Epithelial cell of esophagus (primary cell): ENCODE measurements at regions not wholly inside any gene's neighbourhood (a gene's known extent, or its start where the extent isn't known, plus 50 kb on each side); places are given as distances from the start of the nearest gene placed in this dataset.

Experiments
- DNase-seq: peaks from one replicate; pipeline ENCODE4 v3.0.0; 2010; ENCODE audit warnings: low read depth
- H3K4me3 ChIP-seq: 2 replicates; pipeline ENCODE4 v1.5.1; 2011; ENCODE audit warnings: mild to moderate bottlenecking, low read length, control low read depth
- CTCF ChIP-seq: IDR thresholded peaks from 2 replicates; pipeline ENCODE4 v1.5.1; 2011; ENCODE audit warnings: low read depth, mild to moderate bottlenecking, low read length, control low read depth, inconsistent platforms; ENCODE audit not compliant: insufficient read depth; ENCODE audit errors: missing control alignments

DNA sequence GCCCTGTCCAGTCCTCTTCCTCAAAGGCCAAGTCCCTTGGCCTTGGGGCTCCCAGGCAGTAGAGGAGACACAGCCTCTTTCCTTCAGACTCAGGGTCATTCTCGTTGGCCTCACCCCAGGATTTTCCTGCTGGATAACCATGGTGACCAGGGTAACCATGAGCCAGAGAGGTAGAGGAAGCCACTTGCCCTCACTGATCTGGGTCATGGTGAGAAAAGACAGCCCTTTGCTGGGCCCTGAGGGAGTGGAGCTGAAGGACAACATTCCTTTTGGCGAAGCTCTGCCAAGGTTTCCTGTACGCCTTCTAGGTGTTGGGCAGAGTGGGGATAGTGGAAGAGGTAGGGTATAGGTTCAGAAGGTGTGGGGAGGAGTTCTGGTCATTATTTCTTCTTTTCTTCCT lies 53.1 kb upstream of the WNT4 start:
- no peak for TF ChIP-seq CTCF
- DNase-seq, result no peak

GRCh38 chr1:22196641-22197040 lies 53.7 kb upstream of the WNT4 start:
- TF ChIP-seq CTCF, result no peak
- DNase-seq, result no peak
- H3K4me3 ChIP-seq, result no peak overlapping the region

More for the DNA sequence above, 53.1 kb upstream of the WNT4 start:
- H3K4me3 ChIP-seq, result no peak overlapping the region

GRCh38 chr1:22197644-22198043 lies 54.7 kb upstream of the WNT4 start:
- no peak for TF ChIP-seq CTCF
- no peak for DNase-seq
- H3K4me3 ChIP-seq, result no peak overlapping the region

DNA sequence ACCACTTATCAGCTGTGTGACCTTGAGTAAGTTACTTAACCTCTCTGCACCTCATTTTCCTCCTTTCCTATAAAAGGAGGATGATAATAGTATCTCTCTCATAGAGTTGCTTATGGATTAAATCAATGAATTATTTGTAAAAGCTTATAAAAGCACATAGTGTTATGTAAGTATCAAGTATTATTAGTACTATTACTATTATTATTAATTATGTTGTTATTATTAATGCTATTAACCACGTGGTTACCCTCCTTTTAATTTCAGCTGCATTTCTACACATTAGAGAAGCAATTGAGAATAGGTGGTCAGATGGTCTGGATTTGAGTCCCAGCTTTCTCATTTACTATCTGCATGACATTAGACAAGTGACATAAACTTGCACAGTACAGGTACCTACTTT lies 58.1 kb upstream of the WNT4 start:
- DNase-seq, result no peak
- no peak overlapping the region for H3K4me3 ChIP-seq
- no peak for TF ChIP-seq CTCF

DNA sequence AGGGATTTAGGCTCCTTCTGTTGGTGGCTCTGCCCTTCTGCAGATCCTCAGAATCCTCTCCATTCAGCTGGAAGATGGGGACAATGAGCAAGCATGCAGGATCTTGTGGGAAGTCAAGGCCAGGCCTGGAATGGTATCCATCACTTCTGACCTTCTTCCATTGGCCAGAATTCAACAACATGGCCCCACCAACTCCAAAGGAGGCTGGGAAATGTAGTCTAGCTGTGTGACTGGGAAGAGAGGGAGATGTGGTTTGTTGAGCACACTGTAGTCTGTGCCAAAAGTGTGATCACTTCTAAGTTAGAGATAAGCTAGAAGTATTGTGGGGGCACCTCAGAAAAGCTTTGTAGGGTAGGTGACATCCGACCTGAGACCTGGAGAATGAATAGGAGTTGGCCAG lies 60.4 kb upstream of the WNT4 start:
- DNase-seq, result no peak
- TF ChIP-seq CTCF, result no peak
- H3K4me3 ChIP-seq, result no peak overlapping the region

GRCh38 chr1:22204057-22204840 lies 61.4 kb upstream of the WNT4 start:
- no peak for TF ChIP-seq CTCF
- no peak for DNase-seq
- H3K4me3 ChIP-seq, result no peak overlapping the region

DNA sequence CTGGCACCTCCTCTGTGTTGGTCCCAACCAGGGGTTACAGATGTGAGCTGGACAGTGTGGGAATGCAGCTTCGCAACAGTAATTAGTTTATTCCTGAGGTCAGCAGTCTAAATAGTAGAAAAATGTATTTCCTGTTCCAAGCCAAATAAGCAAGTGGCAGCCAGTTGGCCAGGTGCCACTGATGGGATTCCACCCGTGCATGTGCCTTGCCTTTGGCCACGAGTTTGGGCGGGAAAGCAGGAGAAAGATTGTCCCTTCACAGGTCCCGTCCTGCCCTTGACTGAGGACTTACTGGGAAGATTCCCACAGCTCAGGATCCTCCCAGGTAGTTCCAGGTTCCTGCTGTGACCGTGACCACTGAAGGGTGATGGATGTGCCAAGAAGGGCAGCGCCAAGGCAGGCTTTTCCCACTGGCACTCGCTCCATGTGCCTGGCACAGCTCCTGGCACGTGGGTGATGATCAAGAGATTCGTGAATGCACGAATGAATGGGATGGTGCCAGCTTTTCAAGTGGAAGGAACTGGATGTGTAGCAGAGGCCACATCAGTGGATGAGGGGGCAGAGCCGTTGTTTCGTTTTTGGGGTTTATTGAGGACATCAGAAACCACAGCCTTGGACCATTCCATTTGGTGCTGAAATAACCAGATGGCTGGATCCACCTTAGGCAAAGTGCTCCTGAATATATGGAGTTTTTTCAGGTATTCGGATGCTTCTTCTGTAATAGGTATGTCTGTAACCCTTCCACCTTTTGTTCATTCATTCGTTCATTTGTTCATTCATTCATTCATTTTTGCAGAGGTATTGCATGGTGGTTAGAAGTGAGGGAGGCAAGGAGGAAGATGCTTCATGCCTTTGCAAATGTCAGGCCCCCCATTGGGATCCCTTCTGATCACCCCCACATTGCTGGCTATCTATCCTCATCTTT lies 62.4 kb upstream of the WNT4 start:
- H3K4me3 ChIP-seq, result no peak overlapping the region
- no peak for DNase-seq
- TF ChIP-seq CTCF, result no peak
